ENCODE measurements at regions not wholly inside any gene's neighbourhood (a gene's known extent, or its start where the extent isn't known, plus 50 kb on each side); places are given as distances from the start of the nearest gene placed in this dataset.

GRCh38 chr7:24463474-24463873 is 109.8 kb upstream of the PALS2 start:
- no peak for DNase-seq
- POLR2A ChIA-PET: no interaction called here
- intact Hi-C loops (cut with DNase I, micrococcal nuclease): no loop called here
- H3K4me1 Mint-ChIP-seq: no peaks in the 10 kb centered on the region
- no peak for ATAC-seq
- H3K27me3 Mint-ChIP-seq: peaks cover 3% of the 10 kb centered on the region
- no peaks in the 10 kb centered on the region for H3K36me3 Mint-ChIP-seq (ENCODE audit: low read depth)
- H3K4me3 Mint-ChIP-seq: no peak overlapping the region
- no peak overlapping the region for H3K27ac Mint-ChIP-seq
- CTCF ChIA-PET: interaction anchor here (0.5 to 0.7 kb wide), 2 partner anchors 260 to 360 kb away, joined by 3 to 4 read pairs; no protein-coding TSS in a partner anchor
- H3K9me3 Mint-ChIP-seq (ENCODE audit: low read depth): no peaks in the 10 kb centered on the region

DNA sequence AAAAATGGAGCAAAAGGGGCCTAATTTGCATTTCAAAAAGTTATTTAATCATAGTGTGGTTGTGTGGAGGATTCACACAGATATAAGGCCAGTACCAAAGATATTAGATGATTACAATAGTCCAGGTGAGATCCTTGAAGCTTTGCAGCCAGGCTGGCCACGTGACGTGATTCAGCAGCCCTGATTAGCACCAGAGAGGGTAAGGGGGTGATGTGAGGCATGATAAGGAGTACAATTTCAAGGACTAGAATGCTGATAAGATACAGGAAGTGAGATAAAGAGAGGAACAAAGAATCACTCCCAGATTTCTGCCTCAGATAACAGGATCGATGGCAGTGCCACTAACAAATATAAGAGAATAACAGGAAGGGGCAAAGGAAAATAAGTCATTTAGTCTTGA is 108.4 kb upstream of the PALS2 start:
- H3K4me3 Mint-ChIP-seq: no peak overlapping the region
- H3K27ac Mint-ChIP-seq: no peak overlapping the region
- H3K27me3 Mint-ChIP-seq: peaks cover 3% of the 10 kb centered on the region
- intact Hi-C loops (cut with DNase I, micrococcal nuclease): no loop called here
- ChIA-PET CTCF (interaction anchor here (0.6 to 1.1 kb wide), 2 partner anchors 25 to 564 kb away, joined by 3 read pairs; no protein-coding TSS in a partner anchor), POLR2A (no interaction called here)
- no peaks in the 10 kb centered on the region for H3K36me3 Mint-ChIP-seq (ENCODE audit: low read depth)
- DNase-seq: no peak
- H3K9me3 Mint-ChIP-seq (ENCODE audit: low read depth): no peaks in the 10 kb centered on the region
- H3K4me1 Mint-ChIP-seq: no peaks in the 10 kb centered on the region
- ATAC-seq: no peak

DNA sequence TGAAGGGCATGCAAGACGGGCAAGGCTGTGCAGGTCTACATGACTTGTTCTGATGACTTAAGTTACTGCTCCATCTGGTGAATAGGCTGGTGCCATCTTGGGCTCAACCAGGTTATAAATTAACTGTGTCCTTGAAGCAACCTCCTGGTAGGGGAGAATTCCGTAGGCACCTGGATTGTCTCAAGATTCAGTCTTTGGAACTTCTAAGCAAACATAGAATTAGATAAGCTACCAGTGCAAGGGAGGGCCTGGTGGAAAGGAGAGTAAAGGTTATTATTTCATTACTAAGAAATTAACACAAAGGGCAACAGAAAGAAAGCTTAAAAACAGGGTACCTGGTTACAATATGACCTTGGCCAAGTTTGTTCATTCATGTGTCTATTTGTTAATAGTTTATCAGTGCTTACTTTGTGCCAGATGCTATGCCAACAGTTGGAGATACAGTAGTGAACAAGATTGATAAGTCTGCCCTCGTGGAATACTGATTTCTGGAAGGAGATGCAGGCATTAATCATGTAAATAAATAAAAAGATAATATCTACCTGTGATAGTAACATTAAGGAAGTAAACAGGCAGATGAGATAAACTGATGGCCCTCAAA is 107.0 kb upstream of the PALS2 start:
- ATAC-seq: no peak
- CTCF ChIA-PET: interaction anchor here (1.5 kb wide), 1 partner anchor 9 kb away, joined by 5 read pairs; no protein-coding TSS in a partner anchor
- intact Hi-C loops (cut with DNase I, micrococcal nuclease): no loop called here

GRCh38 chr7:24469118-24469517 is 104.1 kb upstream of the PALS2 start:
- no peak overlapping the region for H3K4me3 Mint-ChIP-seq
- ChIA-PET POLR2A (no interaction called here), CTCF (interaction anchor here (0.6 kb wide), 1 partner anchor 12 kb away, joined by 3 read pairs; no protein-coding TSS in a partner anchor)
- H3K27ac Mint-ChIP-seq: no peak overlapping the region
- intact Hi-C loops (cut with DNase I, micrococcal nuclease): no loop called here
- H3K9me3 Mint-ChIP-seq (ENCODE audit: low read depth): no peaks in the 10 kb centered on the region
- no peaks in the 10 kb centered on the region for H3K4me1 Mint-ChIP-seq
- no peaks in the 10 kb centered on the region for H3K36me3 Mint-ChIP-seq (ENCODE audit: low read depth)
- peaks cover 2% of the 10 kb centered on the region for H3K27me3 Mint-ChIP-seq
- DNase-seq: no peak
- no peak for ATAC-seq

More for the DNA sequence above, 107.0 kb upstream of the PALS2 start:
- Mint-ChIP-seq H3K36me3 (ENCODE audit: low read depth) (no peaks in the 10 kb centered on the region), H3K4me3 (no peak overlapping the region), H3K4me1 (no peaks in the 10 kb centered on the region), H3K27ac (no peak overlapping the region), H3K9me3 (ENCODE audit: low read depth) (no peaks in the 10 kb centered on the region), H3K27me3 (peaks cover 5% of the 10 kb centered on the region)
- no peak for DNase-seq
- POLR2A ChIA-PET: no interaction called here

GRCh38 chr7:24472093-24472492 is 101.2 kb upstream of the PALS2 start:
- Mint-ChIP-seq H3K27ac (no peak overlapping the region), H3K27me3 (peaks cover 2% of the 10 kb centered on the region), H3K4me1 (no peaks in the 10 kb centered on the region), H3K4me3 (no peak overlapping the region), H3K9me3 (ENCODE audit: low read depth) (no peaks in the 10 kb centered on the region), H3K36me3 (ENCODE audit: low read depth) (no peaks in the 10 kb centered on the region)
- no peak for DNase-seq
- ATAC-seq: peak; percentile 86
- intact Hi-C loops (cut with DNase I, micrococcal nuclease): no loop called here
- CTCF ChIA-PET: no interaction called here
- POLR2A ChIA-PET: interaction anchor here (0.6 kb wide), 2 partner anchors 9 to 510 kb away, joined by 3 read pairs; no protein-coding TSS in a partner anchor

GRCh38 chr7:24475166-24475961 is 97.9 kb upstream of the PALS2 start:
- POLR2A ChIA-PET: no interaction called here
- CTCF ChIA-PET: interaction anchor here (0.9 to 1.0 kb wide), 2 partner anchors 9 to 15 kb away, joined by 3 to 5 read pairs; no protein-coding TSS in a partner anchor
- H3K27ac Mint-ChIP-seq: no peak overlapping the region
- H3K4me1 Mint-ChIP-seq: no peaks in the 10 kb centered on the region
- DNase-seq (no peak), ATAC-seq (no peak)
- no peaks in the 10 kb centered on the region for H3K9me3 Mint-ChIP-seq (ENCODE audit: low read depth)
- no peaks in the 10 kb centered on the region for H3K36me3 Mint-ChIP-seq (ENCODE audit: low read depth)
- intact Hi-C loops (cut with DNase I, micrococcal nuclease): loop anchor here in 1 of 2 experiments (5.0 kb wide), 1 partner anchor 192 kb away; no protein-coding TSS in a partner anchor
- H3K27me3 Mint-ChIP-seq: peaks cover 9% of the 10 kb centered on the region
- no peak overlapping the region for H3K4me3 Mint-ChIP-seq

DNA sequence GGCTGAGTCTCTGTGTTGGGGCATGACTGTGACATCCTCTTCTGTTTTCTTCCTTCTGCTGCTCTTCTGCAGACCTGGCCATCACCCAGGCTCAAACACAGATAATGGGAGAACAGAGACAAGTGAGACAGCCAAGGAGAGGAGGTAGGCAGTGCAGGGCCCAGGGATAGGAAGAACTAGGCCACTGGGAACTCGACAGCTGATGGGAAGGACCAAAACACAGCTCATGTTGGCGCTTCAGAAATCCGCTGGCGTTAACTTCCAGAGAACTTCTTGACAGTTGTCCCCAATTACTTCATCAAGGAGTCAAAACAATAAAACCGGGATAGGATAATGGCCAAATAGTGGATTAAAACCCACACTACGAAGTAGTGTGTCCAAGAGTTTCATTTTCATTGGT is 97.0 kb upstream of the PALS2 start:
- DNase-seq (no peak), ATAC-seq (no peak)
- peaks cover 12% of the 10 kb centered on the region for H3K27me3 Mint-ChIP-seq
- no peak overlapping the region for H3K27ac Mint-ChIP-seq
- H3K4me1 Mint-ChIP-seq: no peaks in the 10 kb centered on the region
- POLR2A ChIA-PET: no interaction called here
- intact Hi-C loops (cut with DNase I, micrococcal nuclease): loop anchor here in 1 of 2 experiments (5.0 kb wide), 1 partner anchor 191 kb away; no protein-coding TSS in a partner anchor
- no peaks in the 10 kb centered on the region for H3K36me3 Mint-ChIP-seq (ENCODE audit: low read depth)
- H3K9me3 Mint-ChIP-seq (ENCODE audit: low read depth): no peaks in the 10 kb centered on the region
- no peak overlapping the region for H3K4me3 Mint-ChIP-seq
- CTCF ChIA-PET: interaction anchor here (0.9 to 1.0 kb wide), 2 partner anchors 10 to 14 kb away, joined by 3 to 5 read pairs; no protein-coding TSS in a partner anchor

DNA sequence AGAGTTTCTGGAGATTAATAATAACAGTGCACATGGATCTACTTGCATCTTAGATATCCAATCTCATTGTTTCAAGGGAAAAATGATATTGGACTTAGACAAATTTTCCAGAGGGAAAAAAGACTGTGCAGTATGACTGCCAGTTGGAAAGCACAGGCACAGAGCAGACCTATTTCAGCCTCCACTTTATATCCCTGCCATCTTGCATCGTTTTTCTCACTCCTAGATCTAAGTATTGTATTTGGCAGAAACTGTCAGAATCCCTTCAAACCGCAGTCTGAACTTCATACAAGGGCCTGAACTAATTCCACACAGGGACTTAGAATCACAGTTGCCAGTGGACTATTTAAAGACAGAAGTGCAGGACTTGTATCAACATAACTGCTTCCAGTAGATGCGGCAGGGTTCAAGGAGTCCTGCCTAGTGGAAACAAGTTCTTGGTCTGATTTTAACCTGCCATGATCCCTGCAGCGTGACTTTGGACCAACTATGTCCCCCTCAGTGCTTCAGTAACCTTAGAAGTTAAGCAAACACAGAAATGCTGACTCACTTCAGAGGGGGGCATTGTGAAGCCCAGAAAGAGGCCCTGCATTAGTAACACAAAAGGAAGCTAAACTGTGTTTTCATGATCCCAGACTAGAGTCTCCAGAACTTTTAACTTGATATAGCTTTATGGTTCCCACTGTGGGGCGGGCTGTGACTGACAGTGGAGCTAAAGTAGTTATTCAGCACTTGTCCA is 95.7 kb upstream of the PALS2 start:
- Mint-ChIP-seq H3K27me3 (peaks cover 13% of the 10 kb centered on the region), H3K36me3 (ENCODE audit: low read depth) (no peaks in the 10 kb centered on the region), H3K9me3 (ENCODE audit: low read depth) (no peaks in the 10 kb centered on the region), H3K4me3 (no peak overlapping the region), H3K27ac (no peak overlapping the region), H3K4me1 (no peaks in the 10 kb centered on the region)
- CTCF ChIA-PET: interaction anchor here (0.6 kb wide), 1 partner anchor 783 kb away, joined by 3 read pairs; no protein-coding TSS in a partner anchor
- POLR2A ChIA-PET: interaction anchor here (0.6 kb wide), 1 partner anchor 254 kb away, joined by 3 read pairs; no protein-coding TSS in a partner anchor
- intact Hi-C loops (cut with DNase I, micrococcal nuclease): loop anchor here in 1 of 2 experiments (5.0 kb wide), 1 partner anchor 190 kb away; no protein-coding TSS in a partner anchor
- DNase-seq (no peak), ATAC-seq (no peak)

DNA sequence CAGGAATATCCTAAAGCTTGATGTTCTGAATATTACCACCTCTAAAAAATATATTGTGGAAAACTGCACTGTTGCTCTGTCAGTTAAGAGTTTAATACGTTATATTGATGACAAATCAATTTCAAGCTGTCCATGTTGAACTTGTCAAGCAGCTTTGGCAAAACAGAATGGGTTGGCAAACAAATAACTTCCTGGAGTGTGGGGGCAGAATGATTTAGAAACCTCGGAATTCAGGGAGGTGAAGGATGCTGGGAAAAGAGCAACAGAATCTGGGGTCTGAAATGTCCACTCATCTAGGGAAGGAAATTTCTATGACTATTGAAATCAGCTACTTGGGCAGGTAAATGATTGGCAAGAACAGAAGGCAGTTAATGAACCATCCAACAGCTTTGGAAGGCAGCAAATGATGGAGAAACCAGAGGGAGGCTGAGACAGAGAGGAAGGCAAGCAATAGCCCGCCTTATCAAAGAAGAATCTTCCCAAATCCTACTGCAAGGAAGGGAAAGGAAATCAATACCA is 95.1 kb upstream of the PALS2 start:
- POLR2A ChIA-PET: interaction anchor here (0.6 kb wide), 1 partner anchor 254 kb away, joined by 3 read pairs; no protein-coding TSS in a partner anchor
- H3K27ac Mint-ChIP-seq: no peak overlapping the region

GRCh38 chr7:24480501-24480900 is 92.8 kb upstream of the PALS2 start:
- Mint-ChIP-seq H3K27ac (no peak overlapping the region), H3K27me3 (peaks cover 21% of the 10 kb centered on the region), H3K36me3 (ENCODE audit: low read depth) (no peaks in the 10 kb centered on the region), H3K4me1 (no peaks in the 10 kb centered on the region), H3K4me3 (no peak overlapping the region), H3K9me3 (ENCODE audit: low read depth) (no peaks in the 10 kb centered on the region)
- intact Hi-C loops (cut with DNase I, micrococcal nuclease): no loop called here
- DNase-seq: no peak
- ATAC-seq: no peak
- CTCF ChIA-PET: interaction anchor here (1.2 kb wide), 1 partner anchor 180 kb away, joined by 7 read pairs; no protein-coding TSS in a partner anchor
- POLR2A ChIA-PET: no interaction called here

More for the DNA sequence above, 95.1 kb upstream of the PALS2 start:
- H3K4me1 Mint-ChIP-seq: no peaks in the 10 kb centered on the region
- H3K36me3 Mint-ChIP-seq (ENCODE audit: low read depth): no peaks in the 10 kb centered on the region
- ATAC-seq (no peak), DNase-seq (no peak)
- CTCF ChIA-PET: no interaction called here
- H3K4me3 Mint-ChIP-seq: no peak overlapping the region
- no peaks in the 10 kb centered on the region for H3K9me3 Mint-ChIP-seq (ENCODE audit: low read depth)
- peaks cover 13% of the 10 kb centered on the region for H3K27me3 Mint-ChIP-seq
- intact Hi-C loops (cut with DNase I, micrococcal nuclease): loop anchor here in 1 of 2 experiments (5.0 kb wide), 1 partner anchor 189 kb away; no protein-coding TSS in a partner anchor

DNA sequence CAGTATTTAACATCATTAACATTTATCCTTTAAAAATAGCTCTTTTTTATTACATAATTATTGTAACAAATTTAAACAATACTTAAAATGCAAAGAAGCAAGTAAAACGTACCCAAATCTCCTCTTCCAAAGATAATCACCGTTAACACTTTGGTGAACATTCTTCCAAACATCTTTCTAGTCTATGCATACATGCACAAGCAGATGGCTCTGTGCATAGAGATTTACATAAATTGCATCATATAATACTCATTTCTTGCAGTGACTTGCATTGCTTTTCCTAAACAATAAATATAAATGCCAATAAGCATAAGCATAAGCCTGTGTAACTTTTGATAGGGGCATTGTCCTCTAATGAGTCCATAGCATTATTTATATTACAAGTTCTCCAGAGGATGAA is 89.4 kb upstream of the PALS2 start:
- intact Hi-C loops (cut with DNase I, micrococcal nuclease): no loop called here
- DNase-seq: no peak
- Mint-ChIP-seq H3K27ac (no peak overlapping the region), H3K36me3 (ENCODE audit: low read depth) (no peaks in the 10 kb centered on the region), H3K4me3 (no peak overlapping the region), H3K4me1 (no peaks in the 10 kb centered on the region), H3K9me3 (ENCODE audit: low read depth) (no peaks in the 10 kb centered on the region), H3K27me3 (peaks cover 24% of the 10 kb centered on the region)
- ATAC-seq: no peak
- ChIA-PET CTCF (interaction anchor here (0.6 kb wide), 1 partner anchor 56 kb away, joined by 3 read pairs; no protein-coding TSS in a partner anchor), POLR2A (no interaction called here)
